Mesodermal cell (in vitro differentiated cells): ENCODE measurements at regions not wholly inside any gene's neighbourhood (a gene's known extent, or its start where the extent isn't known, plus 50 kb on each side); places are given as distances from the start of the nearest gene placed in this dataset.
A peak's percentile ranks its signal among the peaks of the same experiment; 100 is the strongest.

ENCODE experiments used
- H3K27ac ChIP-seq: 2 replicates; pipeline ENCODE4 v1.7.0; 2013; ENCODE audit warnings: mild to moderate bottlenecking, low read depth, low read length, moderate library complexity; ENCODE audit not compliant: severe bottlenecking
- H3K36me3 ChIP-seq: 2 replicates; pipeline ENCODE4 v1.7.1; 2013; ENCODE audit warnings: mild to moderate bottlenecking, low read length, moderate library complexity; ENCODE audit not compliant: control insufficient read depth, insufficient read depth
- H3K4me1 ChIP-seq: one replicate; pipeline ENCODE4 v1.7.1; 2013; ENCODE audit warnings: mild to moderate bottlenecking, low read length; ENCODE audit not compliant: insufficient read depth, control insufficient read depth, poor library complexity, severe bottlenecking
- H3K4me3 ChIP-seq: 2 replicates; pipeline ENCODE4 v1.7.0; 2013; ENCODE audit warnings: low read length, control low read depth, mild to moderate bottlenecking; ENCODE audit not compliant: insufficient read depth, poor library complexity, severe bottlenecking; ENCODE audit errors: extremely low read depth
- H3K9me3 ChIP-seq: 2 replicates; pipeline ENCODE4 v1.7.1; 2013; ENCODE audit warnings: mild to moderate bottlenecking, low read length, moderate library complexity; ENCODE audit not compliant: control insufficient read depth
- WGBS, 2 experiments: methylation state at CpG; one replicate each; pipeline ENCODE4 v1.1.5; 2013; ENCODE audit warnings: missing lambda C conversion rate in 2 of 2; ENCODE audit not compliant: insufficient coverage in 2 of 2; 5-methylcytosine and 5-hydroxymethylcytosine counted together

DNA sequence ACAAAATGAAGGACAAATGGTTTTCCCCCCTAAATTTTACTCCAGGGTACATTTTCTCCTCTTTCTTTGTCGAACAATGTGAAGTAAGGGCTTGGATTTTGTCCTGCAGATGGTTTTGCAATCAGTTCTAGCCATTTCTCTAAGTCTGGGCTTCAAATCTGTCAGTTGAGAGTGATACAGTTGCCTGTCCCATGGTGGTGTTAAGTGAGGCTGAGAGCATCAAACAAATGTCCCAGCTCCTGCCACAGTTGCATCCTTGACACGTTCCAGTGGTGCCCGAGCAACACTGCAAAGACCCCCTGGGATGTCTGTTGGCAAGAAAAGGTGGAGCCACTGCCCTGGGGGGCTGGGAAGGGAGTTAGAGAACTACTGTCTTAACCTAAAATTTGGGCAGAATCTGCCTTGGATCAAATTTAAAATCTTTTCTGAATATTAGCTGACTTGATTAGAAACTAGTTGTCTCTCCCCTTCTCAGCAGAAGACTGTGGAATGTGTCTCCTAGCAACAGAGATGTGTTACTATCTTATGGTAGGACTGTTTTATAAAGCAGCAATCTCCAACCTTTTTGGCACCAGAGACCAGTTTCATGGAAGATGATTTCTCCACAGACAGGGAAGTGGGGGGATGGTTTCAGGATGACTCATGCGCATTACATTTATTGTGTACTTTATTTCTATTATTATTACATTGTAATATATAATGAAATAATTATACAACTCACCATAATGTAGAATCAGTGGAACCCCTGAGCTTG is 102.0 kb upstream of the STEAP1B start:
- Histone ChIP-seq H3K36me3 (no peaks in the 10 kb centered on the region), H3K27ac (peak overlapping the region; percentile 59), H3K4me1 (peaks cover 6% of the 10 kb centered on the region), H3K4me3 (no peak overlapping the region), H3K9me3 (no peaks in the 10 kb centered on the region)
- 43% methylated on average over 2 of the region's 4 CpGs; no CpG with 5 or more reads in 1 of the 2 experiments for WGBS, 2 experiments

DNA sequence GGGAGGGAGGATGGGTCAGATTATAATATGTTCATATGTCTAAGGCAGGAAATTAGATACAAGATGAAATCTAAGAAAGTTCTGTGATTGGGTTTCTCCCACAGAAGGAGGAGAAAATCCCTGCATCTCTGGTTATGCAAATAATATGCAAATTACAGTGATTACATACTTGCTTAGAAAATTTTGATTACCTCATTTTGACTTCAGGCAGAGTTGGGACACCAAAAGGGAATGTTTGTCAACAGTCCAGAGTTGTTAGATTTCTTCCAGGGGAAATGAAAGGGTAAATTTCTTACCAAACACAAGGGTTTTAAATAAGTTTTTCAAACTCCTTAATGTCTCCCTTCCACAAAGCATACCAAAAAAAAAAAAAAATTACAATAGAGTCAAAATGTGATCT is 101.4 kb upstream of the STEAP1B start:
- Histone ChIP-seq H3K4me3 (no peak overlapping the region), H3K9me3 (no peaks in the 10 kb centered on the region), H3K4me1 (peaks cover 6% of the 10 kb centered on the region), H3K36me3 (no peaks in the 10 kb centered on the region), H3K27ac (peak overlapping the region; percentile 59)

DNA sequence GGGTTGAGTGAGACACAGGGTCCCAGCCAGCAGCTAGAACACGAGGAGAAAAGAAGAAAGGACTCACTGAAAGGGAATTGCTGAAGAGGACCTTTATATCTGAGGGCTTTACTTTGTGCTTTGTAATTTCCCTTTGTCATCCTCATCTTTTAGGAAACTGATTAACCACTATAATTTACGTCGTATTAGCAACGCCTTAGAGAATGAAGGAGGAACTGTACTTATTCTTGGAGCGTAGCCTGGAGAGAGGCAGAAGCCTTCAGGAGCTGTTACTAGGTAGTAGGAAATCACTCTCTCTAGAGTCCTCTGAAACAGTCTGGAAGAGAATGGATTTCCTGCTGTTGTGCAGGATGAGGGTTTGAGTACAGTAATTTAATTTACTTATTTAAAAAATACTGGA is 101.0 kb upstream of the STEAP1B start:
- H3K4me3 ChIP-seq = no peak overlapping the region
- H3K4me1 ChIP-seq = peaks cover 6% of the 10 kb centered on the region
- no peaks in the 10 kb centered on the region for H3K9me3 ChIP-seq
- peak overlapping the region; percentile 36 for H3K27ac ChIP-seq
- no peaks in the 10 kb centered on the region for H3K36me3 ChIP-seq
- WGBS, 2 experiments = 73% methylated on average over 1 of the region's 5 CpGs; no CpG with 5 or more reads in 1 of the 2 experiments

DNA sequence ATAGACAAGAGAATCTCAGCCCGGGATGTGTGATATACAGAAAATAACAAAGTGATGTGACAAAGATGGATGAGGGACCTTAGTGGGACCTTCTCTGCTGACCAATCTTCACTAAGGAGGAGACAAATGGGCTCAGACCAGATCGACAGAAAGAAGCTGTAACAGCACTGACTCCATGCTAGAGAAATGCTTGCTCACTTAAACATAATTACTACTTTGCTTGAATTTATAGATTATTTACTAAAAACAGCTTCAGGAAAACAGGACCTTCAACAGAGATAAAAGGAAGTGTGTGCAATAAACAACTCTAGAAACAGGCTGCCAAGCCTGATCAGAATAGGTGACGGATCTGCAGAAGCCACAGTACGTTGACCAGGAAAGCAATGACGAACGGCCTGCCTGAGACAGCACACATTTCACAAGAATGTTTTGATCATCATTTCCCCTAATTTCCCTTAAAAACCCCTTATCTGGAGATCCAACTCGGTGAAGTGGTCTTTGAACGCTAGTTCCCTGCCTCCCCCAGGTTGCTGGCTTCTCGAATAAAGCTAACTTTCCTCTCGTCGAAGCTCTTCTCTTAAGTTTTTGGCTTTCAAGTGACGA is 98.4 kb upstream of the STEAP1B start:
- Histone ChIP-seq H3K9me3 (no peaks in the 10 kb centered on the region), H3K4me1 (peaks cover 6% of the 10 kb centered on the region), H3K27ac (no peak overlapping the region), H3K4me3 (no peak overlapping the region), H3K36me3 (no peaks in the 10 kb centered on the region)
- 87 to 90% methylated on average over 10 to 12 of the region's 12 CpGs for WGBS, 2 experiments

DNA sequence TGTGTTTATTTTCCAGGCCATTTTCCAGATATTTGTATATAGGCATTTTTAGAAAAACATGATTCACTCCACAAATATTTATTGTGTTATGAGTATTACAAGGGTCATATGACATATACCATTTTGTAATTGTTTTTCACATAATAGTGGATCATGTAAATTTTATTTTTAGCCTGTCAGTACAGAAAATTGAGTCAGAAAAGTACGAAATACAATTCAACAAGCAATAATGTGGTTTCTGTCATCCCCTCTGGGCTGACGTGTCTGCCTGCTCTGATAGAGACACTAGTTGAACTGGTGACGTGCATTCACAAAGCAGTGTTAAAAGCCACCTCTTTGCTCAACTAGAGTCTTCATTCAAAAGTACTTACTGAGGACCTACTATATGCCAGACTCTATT is 97.9 kb upstream of the STEAP1B start:
- H3K4me3 ChIP-seq = no peak overlapping the region
- H3K9me3 ChIP-seq = no peaks in the 10 kb centered on the region
- 81 to 91% methylated on average over 3 of the region's 3 CpGs for WGBS, 2 experiments
- no peaks in the 10 kb centered on the region for H3K36me3 ChIP-seq
- peaks cover 6% of the 10 kb centered on the region for H3K4me1 ChIP-seq
- no peak overlapping the region for H3K27ac ChIP-seq

DNA sequence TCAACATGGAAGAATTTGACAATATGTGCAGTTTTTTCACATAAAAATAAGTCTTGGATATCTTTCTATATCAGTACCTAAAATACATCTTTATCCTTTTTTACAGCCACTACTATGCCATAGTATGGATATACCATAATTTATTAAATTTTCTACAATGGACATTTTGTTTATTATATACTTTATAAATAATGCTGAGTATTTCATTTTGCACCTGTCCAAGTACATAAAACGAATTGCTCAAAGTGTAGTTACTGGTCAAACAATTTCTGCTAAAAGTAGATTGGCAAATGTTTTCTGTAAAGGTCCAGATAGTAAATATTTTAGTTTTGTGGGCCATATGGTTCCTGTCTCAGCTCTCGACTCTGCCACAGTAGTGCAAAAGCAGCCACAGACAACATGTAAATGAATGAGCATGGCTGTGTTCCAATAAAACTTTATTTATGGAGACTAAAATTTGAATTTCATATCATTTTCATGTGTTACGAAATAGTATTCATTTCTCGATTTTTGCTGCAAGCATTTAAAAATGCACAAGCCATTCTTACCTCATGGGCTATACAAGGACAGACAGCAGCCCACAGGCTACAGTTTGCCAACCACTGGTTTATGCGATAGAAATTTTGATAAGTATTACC is 96.9 kb upstream of the STEAP1B start:
- 88% methylated on average over 3 of the region's 5 CpGs; no CpG with 5 or more reads in 1 of the 2 experiments for WGBS, 2 experiments
- Histone ChIP-seq H3K4me1 (peaks cover 3% of the 10 kb centered on the region), H3K4me3 (no peak overlapping the region), H3K27ac (no peak overlapping the region), H3K9me3 (no peaks in the 10 kb centered on the region), H3K36me3 (no peaks in the 10 kb centered on the region)

DNA sequence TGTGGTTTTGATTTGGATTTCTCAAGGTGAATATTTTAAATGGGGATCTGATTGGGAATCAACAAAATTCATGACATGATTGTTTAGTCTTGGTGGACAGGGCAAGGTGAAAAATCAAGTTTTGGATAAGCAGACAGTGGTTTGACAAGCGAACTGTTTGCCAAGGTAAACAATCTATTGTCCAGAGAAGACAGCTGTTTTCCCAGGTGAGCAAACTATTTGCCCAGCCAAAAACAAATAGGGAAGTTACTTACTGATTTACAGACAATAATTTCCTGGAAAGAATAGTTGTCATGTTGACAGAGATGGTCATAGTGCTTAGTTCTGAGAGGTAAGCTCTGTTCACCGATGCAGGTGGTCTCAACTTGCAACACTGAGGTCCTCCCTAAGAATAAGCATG is 94.0 kb upstream of the STEAP1B start:
- H3K4me1 ChIP-seq = peaks cover 5% of the 10 kb centered on the region
- no peak overlapping the region for H3K27ac ChIP-seq
- WGBS, 2 experiments = 94 to 100% methylated on average over 2 of the region's 2 CpGs

DNA sequence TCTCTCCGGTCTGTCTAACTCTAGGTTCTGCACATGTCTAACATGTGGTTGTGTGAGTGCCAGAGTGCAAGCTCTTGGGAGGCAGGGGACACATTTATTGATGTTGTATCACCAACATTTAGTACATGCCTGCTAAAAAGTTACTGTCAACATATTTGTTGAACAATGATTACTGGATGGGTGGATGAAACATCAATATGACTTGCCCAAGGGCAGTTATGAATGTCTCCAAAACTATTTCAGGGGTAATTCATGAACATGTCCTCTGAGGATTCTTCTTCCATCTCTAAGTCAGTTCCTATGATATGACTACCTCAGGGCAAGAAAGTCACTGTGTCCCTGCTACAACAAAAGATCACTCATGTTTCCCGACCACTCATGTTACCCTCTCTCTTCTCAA is 91.3 kb upstream of the STEAP1B start:
- Histone ChIP-seq H3K27ac (no peak overlapping the region), H3K9me3 (no peaks in the 10 kb centered on the region), H3K4me3 (no peak overlapping the region), H3K4me1 (peaks cover 9% of the 10 kb centered on the region), H3K36me3 (no peaks in the 10 kb centered on the region)
- WGBS, 2 experiments = 88 to 100% methylated on average over 1 of the region's 2 CpGs

More for the DNA sequence above, 94.0 kb upstream of the STEAP1B start:
- Histone ChIP-seq H3K36me3 (no peaks in the 10 kb centered on the region), H3K4me3 (no peak overlapping the region), H3K9me3 (no peaks in the 10 kb centered on the region)

DNA sequence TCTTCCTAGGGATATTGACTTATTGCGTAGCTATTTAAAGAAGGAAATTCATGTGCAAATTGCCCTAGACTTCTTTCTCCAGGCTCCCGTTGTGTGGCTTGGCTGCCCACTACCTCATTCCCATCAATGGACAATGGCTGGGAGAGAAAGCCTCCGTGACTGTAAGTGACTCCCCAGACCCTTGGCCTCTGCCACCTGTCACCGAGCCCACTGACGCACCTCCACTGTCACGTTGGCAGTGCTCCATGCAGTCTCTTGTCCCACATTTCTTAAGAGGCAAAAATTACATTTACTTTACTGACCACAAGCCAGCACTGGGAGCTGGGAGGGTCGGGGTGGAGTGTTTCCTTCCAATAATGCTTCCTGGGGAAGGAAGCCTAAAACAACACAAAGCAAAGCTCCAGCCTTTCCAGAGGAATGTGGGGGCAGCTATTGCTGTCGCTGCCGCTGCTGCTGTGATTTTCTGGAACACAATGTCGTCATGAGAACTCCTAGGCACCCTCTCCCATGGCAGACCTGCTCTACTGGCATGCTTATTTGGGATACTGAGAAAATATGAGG is 89.7 kb upstream of the STEAP1B start:
- Histone ChIP-seq H3K36me3 (no peaks in the 10 kb centered on the region), H3K4me1 (peaks cover 9% of the 10 kb centered on the region), H3K9me3 (no peaks in the 10 kb centered on the region), H3K27ac (no peak overlapping the region), H3K4me3 (no peak overlapping the region)
- WGBS, 2 experiments = 79% methylated on average over 6 of the region's 10 CpGs

DNA sequence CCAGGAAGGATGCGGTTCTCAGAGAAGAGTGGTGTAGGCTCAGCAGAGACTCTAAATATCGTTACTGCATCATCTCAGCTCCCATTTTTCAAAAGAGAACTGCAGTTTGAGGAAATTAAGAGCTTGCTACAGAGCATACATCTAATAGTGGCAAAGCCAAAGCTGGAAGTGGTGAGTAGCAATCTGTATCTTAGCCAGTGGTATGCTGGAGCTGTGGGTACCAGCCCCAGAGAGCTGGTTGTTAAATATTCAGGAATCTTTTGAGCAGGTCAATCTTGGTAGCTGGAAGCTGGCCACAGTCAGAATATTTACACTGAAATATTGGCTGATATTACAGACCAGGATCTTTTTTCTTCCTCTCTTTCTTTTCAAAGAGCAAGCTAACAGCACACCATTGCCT is 88.4 kb upstream of the STEAP1B start:
- Histone ChIP-seq H3K9me3 (no peaks in the 10 kb centered on the region), H3K36me3 (no peaks in the 10 kb centered on the region), H3K27ac (no peak overlapping the region), H3K4me3 (no peak overlapping the region), H3K4me1 (peaks cover 12% of the 10 kb centered on the region)
- 100% methylated on average over 1 of the region's 2 CpGs for WGBS, 2 experiments
